ENCODE measurements at regions not wholly inside any gene's neighbourhood (a gene's known extent, or its start where the extent isn't known, plus 50 kb on each side); places are given as distances from the start of the nearest gene placed in this dataset.
"Not testable (repeated sequence)": the region's sequence is repeated elsewhere in the genome, so short reads cannot be mapped to it uniquely, and the experiment has no call there.

GRCh38 chr4:9604893-9605190, 160.6 kb downstream of the DEFB131A start:
- DNase-seq: not testable (repeated sequence)

- no peak for DNase-seq
Measured at GRCh38 chr4:9608300-9608699, 164.1 kb downstream of the DEFB131A start.

- not testable (repeated sequence) for DNase-seq
Measured at GRCh38 chr4:9610321-9610720, 166.1 kb downstream of the DEFB131A start.

- no peak for DNase-seq
Measured at GRCh38 chr4:9611101-9611500, 166.9 kb downstream of the DEFB131A start.

GRCh38 chr4:9636411-9636810, 145.0 kb upstream of the DRD5 start:
- DNase-seq: not testable (repeated sequence)

GRCh38 chr4:9659678-9660077, 121.8 kb upstream of the DRD5 start:
- DNase-seq: peak; percentile 1

GRCh38 chr4:9660955-9661354, 120.5 kb upstream of the DRD5 start:
- DNase-seq: not testable (repeated sequence)

- not testable (repeated sequence) for DNase-seq
Measured at GRCh38 chr4:9670725-9671124, 110.7 kb upstream of the DRD5 start.

GRCh38 chr4:9677357-9677756, 104.1 kb upstream of the DRD5 start:
- not testable (repeated sequence) for DNase-seq

GRCh38 chr4:9679704-9680478, 101.5 kb upstream of the DRD5 start:
- no peak for DNase-seq

GRCh38 chr4:9683174-9683573, 98.3 kb upstream of the DRD5 start:
- not testable (repeated sequence) for DNase-seq

- DNase-seq: not testable (repeated sequence)
Measured at GRCh38 chr4:9685016-9685415, 96.4 kb upstream of the DRD5 start.

GRCh38 chr4:9685692-9686091, 95.7 kb upstream of the DRD5 start:
- no peak for DNase-seq

GRCh38 chr4:9690636-9691237, 90.7 kb upstream of the DRD5 start:
- DNase-seq: not testable (repeated sequence)

- DNase-seq: peak; percentile 88
Measured at GRCh38 chr4:9691238-9692065, 90.0 kb upstream of the DRD5 start.

- not testable (repeated sequence) for DNase-seq
Measured at GRCh38 chr4:9692791-9693491, 88.5 kb upstream of the DRD5 start.

- not testable (repeated sequence) for DNase-seq
Measured at GRCh38 chr4:9694403-9694802, 87.0 kb upstream of the DRD5 start.

GRCh38 chr4:9695994-9696393, 85.4 kb upstream of the DRD5 start:
- peak; percentile 28 for DNase-seq

GRCh38 chr4:9696561-9696960, 84.9 kb upstream of the DRD5 start:
- DNase-seq: not testable (repeated sequence)

- DNase-seq: not testable (repeated sequence)
Measured at GRCh38 chr4:9702019-9702418, 79.4 kb upstream of the DRD5 start.

- DNase-seq: not testable (repeated sequence)
Measured at GRCh38 chr4:9702696-9703095, 78.7 kb upstream of the DRD5 start.

GRCh38 chr4:9703391-9703790, 78.0 kb upstream of the DRD5 start:
- peak; percentile 60 for DNase-seq

- DNase-seq: not testable (repeated sequence)
Measured at GRCh38 chr4:9704126-9704525, 77.3 kb upstream of the DRD5 start.

Measured in activated CD4-positive, alpha-beta T cell treated with anti-CD3 and anti-CD28 coated beads, Interleukin-2, amount 50 U/mL, for 1 hour (primary cell).